KMS-11 (cell line): ENCODE measurements at regions not wholly inside any gene's neighbourhood (a gene's known extent, or its start where the extent isn't known, plus 50 kb on each side); places are given as distances from the start of the nearest gene placed in this dataset.

Source experiments
- H2AFZ ChIP-seq: fragments of 200-600 bp; sonication (generic); 2 replicates; pipeline ENCODE4 v1.6.1; 2016; ENCODE audit warnings: antibody characterized with exemption, mixed run types, low read depth
- H3K27ac ChIP-seq: fragments of 200-600 bp; sonication (generic); 2 replicates; pipeline ENCODE4 v1.6.1; 2016; ENCODE audit warnings: mild to moderate bottlenecking, mixed run types
- H3K27me3 ChIP-seq: fragments of 200-600 bp; sonication (generic); 2 replicates; pipeline ENCODE4 v1.6.1; 2017; ENCODE audit warnings: mild to moderate bottlenecking, low read depth, mixed run types, moderate library complexity; ENCODE audit not compliant: insufficient read depth
- H3K36me3 ChIP-seq: fragments of 200-600 bp; sonication (generic); 2 replicates; pipeline ENCODE4 v1.6.1; 2017; ENCODE audit warnings: mild to moderate bottlenecking, mixed run types; ENCODE audit not compliant: insufficient read depth
- H3K4me1 ChIP-seq: fragments of 200-600 bp; sonication (generic); 2 replicates; pipeline ENCODE4 v1.6.1; 2016; ENCODE audit warnings: mild to moderate bottlenecking, low read depth, mixed run types; ENCODE audit not compliant: poor library complexity, severe bottlenecking
- H3K4me2 ChIP-seq: fragments of 200-600 bp; sonication (generic); 2 replicates; pipeline ENCODE4 v1.7.0; 2016; ENCODE audit warnings: mild to moderate bottlenecking, mixed run types
- H3K4me3 ChIP-seq: fragments of 200-600 bp; sonication (generic); IDR thresholded peaks from 2 replicates; pipeline ENCODE4 v1.6.1; 2017; ENCODE audit warnings: low read depth, low read length, mixed read lengths; ENCODE audit not compliant: insufficient read depth
- H3K79me2 ChIP-seq: fragments of 200-600 bp; sonication (generic); 2 replicates; pipeline ENCODE4 v1.6.1; 2016; ENCODE audit warnings: low read depth, mixed run types; ENCODE audit not compliant: insufficient read depth
- H3K9ac ChIP-seq: fragments of 200-600 bp; sonication (generic); 2 replicates; pipeline ENCODE4 v1.6.1; 2016; ENCODE audit warnings: mild to moderate bottlenecking, mixed run types
- H4K20me1 ChIP-seq: fragments of 200-600 bp; sonication (generic); 2 replicates; pipeline ENCODE4 v1.6.1; 2016; ENCODE audit warnings: mild to moderate bottlenecking, mixed run types; ENCODE audit not compliant: insufficient read depth
- TF ChIP-seq, protein P1 (sequence below): fragments of 200-600 bp; sonication (generic); conservative IDR thresholded peaks from 2 replicates; pipeline ENCODE4 v1.6.1; 2017; ENCODE audit warnings: low read depth, mild to moderate bottlenecking, antibody characterized with exemption, low read length, moderate library complexity, mixed read lengths

DNA sequence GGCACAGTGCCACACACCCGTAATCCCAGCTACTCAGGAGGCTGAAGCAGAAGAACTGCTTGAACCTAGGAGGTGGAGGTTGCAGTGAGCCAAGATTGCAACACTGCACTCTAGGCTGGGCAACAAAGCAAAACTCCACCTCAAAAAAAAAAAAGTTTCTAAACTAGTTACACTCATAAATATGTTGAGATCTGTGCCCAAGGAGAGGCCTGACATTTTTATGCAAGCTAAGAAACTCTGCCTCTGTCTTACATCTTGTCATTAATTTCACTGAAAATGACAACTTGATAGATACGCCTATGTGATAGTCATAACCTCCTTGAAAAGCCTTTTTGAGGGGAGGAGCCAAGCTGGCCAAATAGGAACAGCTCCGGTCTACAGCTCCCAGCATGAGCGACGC, 412.7 kb downstream of the STK39 start:
- no peak overlapping the region for H2AFZ ChIP-seq
- no peak overlapping the region for H3K27ac ChIP-seq
- H3K4me2 ChIP-seq, result no peak overlapping the region
- H3K4me3 ChIP-seq, result no peak overlapping the region
- no peaks in the 10 kb centered on the region for H3K79me2 ChIP-seq
- no peaks in the 10 kb centered on the region for H3K4me1 ChIP-seq
- no peaks in the 10 kb centered on the region for H3K27me3 ChIP-seq
- no peak overlapping the region for H3K9ac ChIP-seq
- TF ChIP-seq, protein P1, sequence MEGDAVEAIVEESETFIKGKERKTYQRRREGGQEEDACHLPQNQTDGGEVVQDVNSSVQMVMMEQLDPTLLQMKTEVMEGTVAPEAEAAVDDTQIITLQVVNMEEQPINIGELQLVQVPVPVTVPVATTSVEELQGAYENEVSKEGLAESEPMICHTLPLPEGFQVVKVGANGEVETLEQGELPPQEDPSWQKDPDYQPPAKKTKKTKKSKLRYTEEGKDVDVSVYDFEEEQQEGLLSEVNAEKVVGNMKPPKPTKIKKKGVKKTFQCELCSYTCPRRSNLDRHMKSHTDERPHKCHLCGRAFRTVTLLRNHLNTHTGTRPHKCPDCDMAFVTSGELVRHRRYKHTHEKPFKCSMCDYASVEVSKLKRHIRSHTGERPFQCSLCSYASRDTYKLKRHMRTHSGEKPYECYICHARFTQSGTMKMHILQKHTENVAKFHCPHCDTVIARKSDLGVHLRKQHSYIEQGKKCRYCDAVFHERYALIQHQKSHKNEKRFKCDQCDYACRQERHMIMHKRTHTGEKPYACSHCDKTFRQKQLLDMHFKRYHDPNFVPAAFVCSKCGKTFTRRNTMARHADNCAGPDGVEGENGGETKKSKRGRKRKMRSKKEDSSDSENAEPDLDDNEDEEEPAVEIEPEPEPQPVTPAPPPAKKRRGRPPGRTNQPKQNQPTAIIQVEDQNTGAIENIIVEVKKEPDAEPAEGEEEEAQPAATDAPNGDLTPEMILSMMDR, result no peak
- no peaks in the 10 kb centered on the region for H4K20me1 ChIP-seq
- no peaks in the 10 kb centered on the region for H3K36me3 ChIP-seq

DNA sequence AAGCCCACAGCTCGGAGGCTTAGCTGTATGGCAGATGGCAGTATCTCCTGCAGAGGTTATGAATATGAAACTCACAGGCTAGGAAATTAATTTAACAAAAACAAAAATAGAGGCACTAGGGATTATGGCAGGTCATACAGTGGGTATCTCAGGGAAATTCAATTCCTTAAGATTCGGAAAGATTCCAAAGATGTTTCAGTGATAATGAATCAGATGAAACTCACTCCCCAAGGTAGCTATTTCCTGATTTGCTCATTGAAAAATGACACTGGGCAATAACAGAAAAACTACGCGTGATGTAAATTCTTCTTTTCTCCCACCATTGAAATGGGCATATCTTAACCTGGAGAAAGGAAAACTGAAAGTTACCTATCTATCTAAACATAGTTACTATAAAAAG, 414.1 kb downstream of the STK39 start:
- no peaks in the 10 kb centered on the region for H3K79me2 ChIP-seq
- H3K36me3 ChIP-seq, result no peaks in the 10 kb centered on the region
- no peak overlapping the region for H3K4me2 ChIP-seq
- no peak overlapping the region for H3K9ac ChIP-seq
- TF ChIP-seq, protein P1, result no peak
- no peaks in the 10 kb centered on the region for H4K20me1 ChIP-seq
- no peaks in the 10 kb centered on the region for H3K4me1 ChIP-seq
- H3K27me3 ChIP-seq, result no peaks in the 10 kb centered on the region
- no peak overlapping the region for H3K4me3 ChIP-seq
- no peak overlapping the region for H3K27ac ChIP-seq
- H2AFZ ChIP-seq, result no peak overlapping the region

DNA sequence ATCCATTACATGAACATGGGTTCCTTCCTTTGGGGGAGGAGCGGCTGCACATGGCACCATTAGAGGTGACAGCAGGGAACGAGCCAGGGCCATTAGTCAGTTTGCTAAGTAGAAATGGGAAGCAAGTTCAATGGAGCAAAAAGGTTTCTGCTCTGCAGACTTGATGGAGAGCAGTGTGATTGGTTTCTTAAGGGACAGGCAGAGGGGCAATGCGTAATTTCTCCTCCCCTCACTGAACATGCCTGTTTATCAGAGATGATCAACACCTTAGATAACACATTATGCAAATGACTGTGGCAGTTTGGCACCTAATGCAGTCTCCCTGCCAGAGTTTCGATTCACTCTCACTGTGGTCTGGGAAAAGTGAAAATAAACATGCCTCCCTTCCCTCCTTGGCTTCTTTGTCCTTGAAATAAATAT, 414.5 kb downstream of the STK39 start:
- Histone ChIP-seq H3K79me2 (no peaks in the 10 kb centered on the region), H2AFZ (no peak overlapping the region), H3K27ac (no peak overlapping the region), H3K9ac (no peak overlapping the region), H3K4me2 (no peak overlapping the region), H3K4me1 (no peaks in the 10 kb centered on the region), H3K36me3 (no peaks in the 10 kb centered on the region), H3K27me3 (no peaks in the 10 kb centered on the region), H3K4me3 (no peak overlapping the region), H4K20me1 (no peaks in the 10 kb centered on the region)
- TF ChIP-seq, protein P1, result no peak

DNA sequence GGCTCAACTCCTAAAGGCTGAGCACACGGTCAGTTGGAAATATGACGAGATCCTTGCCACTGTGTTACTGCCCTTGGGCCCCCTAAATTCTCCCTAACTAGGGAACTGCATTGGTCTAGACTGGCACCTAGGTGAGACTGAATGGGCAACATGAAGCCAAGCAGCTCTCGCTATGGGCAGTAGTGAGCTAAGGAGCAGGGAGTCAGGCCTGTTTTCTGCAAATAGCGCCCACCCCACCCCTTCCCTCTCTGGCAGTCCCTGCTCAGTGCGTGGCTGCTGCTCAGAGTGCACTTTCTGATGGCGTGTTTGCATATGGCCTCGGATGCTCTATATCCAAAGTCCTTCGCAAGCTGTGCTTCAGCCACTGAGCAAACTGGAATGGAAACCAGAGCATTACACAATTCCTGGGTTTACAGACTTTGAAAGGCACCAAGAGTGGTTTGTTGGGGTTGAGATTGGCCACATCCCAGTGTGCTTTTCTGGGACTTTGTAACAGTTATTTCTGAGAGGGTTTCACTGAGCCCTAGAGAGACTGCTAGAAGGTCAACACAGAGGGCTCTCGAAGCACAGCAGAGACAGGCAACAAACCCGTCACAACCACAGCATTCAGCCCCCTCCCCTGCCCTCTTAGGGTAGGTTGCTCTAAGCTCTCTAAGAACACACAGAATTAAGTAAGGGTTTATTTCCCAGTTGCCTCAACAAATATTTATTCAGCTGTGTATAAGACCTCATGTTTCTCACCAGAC, 419.9 kb downstream of the STK39 start:
- no peak overlapping the region for H3K4me2 ChIP-seq
- no peak overlapping the region for H2AFZ ChIP-seq

More for the DNA sequence above, 419.9 kb downstream of the STK39 start:
- Histone ChIP-seq H3K27ac (no peak overlapping the region), H3K79me2 (no peaks in the 10 kb centered on the region), H4K20me1 (no peaks in the 10 kb centered on the region), H3K4me1 (no peaks in the 10 kb centered on the region), H3K27me3 (no peaks in the 10 kb centered on the region), H3K9ac (no peak overlapping the region), H3K36me3 (no peaks in the 10 kb centered on the region), H3K4me3 (no peak overlapping the region)
- TF ChIP-seq, protein P1, result no peak
